HEK293 (cell line): ENCODE measurements at regions not wholly inside any gene's neighbourhood (a gene's known extent, or its start where the extent isn't known, plus 50 kb on each side); places are given as distances from the start of the nearest gene placed in this dataset.

Experiments
- CTCF ChIP-seq: fragments of 450-650 bp; formaldehyde crosslinking; IDR thresholded peaks from 2 replicates; pipeline ENCODE4 v1.5.1; 2016; ENCODE audit warnings: missing biosample characterization, missing genetic modification characterization
- PBX3 ChIP-seq: sonication (generic); formaldehyde crosslinking; IDR thresholded peaks from 2 replicates; pipeline ENCODE4 v1.8.1; 2022; ENCODE audit warnings: mild to moderate bottlenecking, moderate library complexity, missing genetic modification reagents
- REST ChIP-seq: fragments of 450-650 bp; formaldehyde crosslinking; IDR thresholded peaks from 2 replicates; pipeline ENCODE4 v1.5.1; 2016; ENCODE audit warnings: missing biosample characterization, missing genetic modification characterization
- ZNF121 ChIP-seq: fragments of 450-650 bp; formaldehyde crosslinking; IDR thresholded peaks from 2 replicates; pipeline ENCODE4 v1.5.1; 2016; ENCODE audit warnings: missing biosample characterization, missing genetic modification characterization
- ZNF138 ChIP-seq: fragments of 450-650 bp; formaldehyde crosslinking; IDR thresholded peaks from 2 replicates; pipeline ENCODE4 v1.5.1; 2016; ENCODE audit warnings: missing biosample characterization, missing genetic modification characterization, borderline replicate concordance
- ZNF221 ChIP-seq: fragments of 450-650 bp; formaldehyde crosslinking; IDR thresholded peaks from 2 replicates; pipeline ENCODE4 v1.5.1; 2017; ENCODE audit warnings: missing biosample characterization, missing genetic modification characterization, borderline replicate concordance
- ZNF324 ChIP-seq: fragments of 450-650 bp; formaldehyde crosslinking; IDR thresholded peaks from 2 replicates; pipeline ENCODE4 v1.5.1; 2016; ENCODE audit warnings: missing biosample characterization, missing genetic modification characterization
- TF ChIP-seq, protein P1 (sequence below): fragments of 450-650 bp; formaldehyde crosslinking; IDR thresholded peaks from 2 replicates; pipeline ENCODE4 v1.5.1; 2016; ENCODE audit warnings: missing biosample characterization, missing genetic modification characterization, borderline replicate concordance

DNA sequence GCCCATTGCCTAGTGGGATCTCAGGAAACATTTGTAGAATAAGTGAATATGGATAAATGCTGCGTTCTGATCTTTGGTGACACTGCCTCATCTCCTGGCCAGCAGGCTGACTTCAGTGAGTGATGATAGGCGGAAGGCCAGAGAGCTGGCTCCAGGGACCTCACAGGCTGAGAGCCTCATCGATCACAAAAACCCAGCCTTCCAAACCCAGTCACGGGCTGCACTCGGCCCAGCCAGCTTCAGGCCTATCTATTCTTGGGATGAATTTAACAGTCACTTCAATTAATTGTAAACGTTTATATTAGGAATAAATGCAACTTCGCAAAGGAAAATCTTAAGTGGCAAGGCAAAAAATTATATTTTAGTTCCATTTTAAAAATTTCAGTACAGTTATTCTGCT, 201.6 kb downstream of the IRX2 start:
- TF ChIP-seq CTCF (tag by site-specific recombination) (no peak), ZNF138 (tag by site-specific recombination) (no peak), REST (tag by site-specific recombination) (no peak), ZNF324 (no peak), ZNF221 (no peak), PBX3 (CRISPR knock-in tag) (no peak), ZNF121 (tag by site-specific recombination) (no peak)
- TF ChIP-seq, protein P1, sequence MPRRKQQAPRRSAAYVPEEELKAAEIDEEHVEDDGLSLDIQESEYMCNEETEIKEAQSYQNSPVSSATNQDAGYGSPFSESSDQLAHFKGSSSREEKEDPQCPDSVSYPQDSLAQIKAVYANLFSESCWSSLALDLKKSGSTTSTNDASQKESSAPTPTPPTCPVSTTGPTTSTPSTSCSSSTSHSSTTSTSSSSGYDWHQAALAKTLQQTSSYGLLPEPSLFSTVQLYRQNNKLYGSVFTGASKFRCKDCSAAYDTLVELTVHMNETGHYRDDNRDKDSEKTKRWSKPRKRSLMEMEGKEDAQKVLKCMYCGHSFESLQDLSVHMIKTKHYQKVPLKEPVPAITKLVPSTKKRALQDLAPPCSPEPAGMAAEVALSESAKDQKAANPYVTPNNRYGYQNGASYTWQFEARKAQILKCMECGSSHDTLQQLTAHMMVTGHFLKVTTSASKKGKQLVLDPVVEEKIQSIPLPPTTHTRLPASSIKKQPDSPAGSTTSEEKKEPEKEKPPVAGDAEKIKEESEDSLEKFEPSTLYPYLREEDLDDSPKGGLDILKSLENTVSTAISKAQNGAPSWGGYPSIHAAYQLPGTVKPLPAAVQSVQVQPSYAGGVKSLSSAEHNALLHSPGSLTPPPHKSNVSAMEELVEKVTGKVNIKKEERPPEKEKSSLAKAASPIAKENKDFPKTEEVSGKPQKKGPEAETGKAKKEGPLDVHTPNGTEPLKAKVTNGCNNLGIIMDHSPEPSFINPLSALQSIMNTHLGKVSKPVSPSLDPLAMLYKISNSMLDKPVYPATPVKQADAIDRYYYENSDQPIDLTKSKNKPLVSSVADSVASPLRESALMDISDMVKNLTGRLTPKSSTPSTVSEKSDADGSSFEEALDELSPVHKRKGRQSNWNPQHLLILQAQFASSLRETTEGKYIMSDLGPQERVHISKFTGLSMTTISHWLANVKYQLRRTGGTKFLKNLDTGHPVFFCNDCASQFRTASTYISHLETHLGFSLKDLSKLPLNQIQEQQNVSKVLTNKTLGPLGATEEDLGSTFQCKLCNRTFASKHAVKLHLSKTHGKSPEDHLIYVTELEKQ (tag by site-specific recombination) = no peak
